ENCODE measurements at regions not wholly inside any gene's neighbourhood (a gene's known extent, or its start where the extent isn't known, plus 50 kb on each side); places are given as distances from the start of the nearest gene placed in this dataset.

GRCh38 chr6:34608321-34609091 lies 52.4 kb upstream of the SPDEF start:
- Histone ChIP-seq H3K9ac (ENCODE audit: low read length) (no peak overlapping the region), H3K4me1 (ENCODE audit: low read length) (peaks cover 34% of the 10 kb centered on the region), H4K20me1 (ENCODE audit: insufficient read depth, low read depth, low read length) (peaks cover 9% of the 10 kb centered on the region; the same call in 1 of the 2 replicates), H3K79me2 (ENCODE audit: low read length) (peaks cover 53% of the 10 kb centered on the region), H3K9me3 (ENCODE audit: low read length) (no peaks in the 10 kb centered on the region), H3K27me3 (ENCODE audit: low read length) (no peaks in the 10 kb centered on the region), H3K27ac (ENCODE audit: low read length) (no peak overlapping the region), H3K4me2 (ENCODE audit: low read depth, low read length, poor library complexity, severe bottlenecking) (no peak overlapping the region), H2AFZ (ENCODE audit: low read length) (no peak overlapping the region), H3K9me2 (replicated peaks; ENCODE audit: insufficient read depth, low read length) (no peaks in the 10 kb centered on the region), H3K36me3 (ENCODE audit: insufficient read depth, low read length) (peaks cover 12% of the 10 kb centered on the region; the same call in 1 of the 2 replicates), H3K4me3 (ENCODE audit: low read length) (no peak overlapping the region)
- no peak for DNase-seq

- Histone ChIP-seq H3K9me2 (replicated peaks; ENCODE audit: insufficient read depth, low read length) (no peaks in the 10 kb centered on the region), H3K79me2 (ENCODE audit: low read length) (peaks cover 65% of the 10 kb centered on the region), H3K36me3 (ENCODE audit: insufficient read depth, low read length) (peaks cover 12% of the 10 kb centered on the region; the same call in 1 of the 2 replicates), H3K27ac (ENCODE audit: low read length) (peak overlapping the region; percentile 63), H3K9ac (ENCODE audit: low read length) (peak overlapping the region; percentile 33), H3K9me3 (ENCODE audit: low read length) (no peaks in the 10 kb centered on the region), H3K4me2 (ENCODE audit: low read depth, low read length, poor library complexity, severe bottlenecking) (peak overlapping the region; percentile 63), H3K4me3 (ENCODE audit: low read length) (peak overlapping the region; percentile 37; the same call in 1 of the 2 replicates), H3K4me1 (ENCODE audit: low read length) (peaks cover 34% of the 10 kb centered on the region), H4K20me1 (ENCODE audit: insufficient read depth, low read depth, low read length) (peaks cover 9% of the 10 kb centered on the region; the same call in 1 of the 2 replicates), H3K27me3 (ENCODE audit: low read length) (no peaks in the 10 kb centered on the region), H2AFZ (ENCODE audit: low read length) (no peak overlapping the region)
- peak; percentile 64 for DNase-seq
Observed at GRCh38 chr6:34606477-34607265, 50.5 kb upstream of the SPDEF start.
